GM06990 (cell line): ENCODE measurements at regions not wholly inside any gene's neighbourhood (a gene's known extent, or its start where the extent isn't known, plus 50 kb on each side); places are given as distances from the start of the nearest gene placed in this dataset.
A peak's percentile ranks its signal among the peaks of the same experiment; 100 is the strongest.

ENCODE experiments used
- DNase-seq: peaks from one replicate; pipeline ENCODE4 v3.0.0-alpha.2; 2011; ENCODE audit not compliant: insufficient read length; ENCODE audit errors: extremely low read depth
- H3K27me3 ChIP-seq: replicated peaks from 2 replicates; pipeline ENCODE4 v1.6.0; 2011; ENCODE audit warnings: low read length; ENCODE audit not compliant: control insufficient read depth, insufficient read depth
- H3K36me3 ChIP-seq: 2 replicates; pipeline ENCODE4 v1.5.1; 2011; ENCODE audit warnings: low read length; ENCODE audit not compliant: control insufficient read depth, insufficient read depth
- H3K4me3 ChIP-seq: replicated peaks from 2 replicates; pipeline ENCODE4 v1.5.1; 2011; ENCODE audit warnings: low read depth, mild to moderate bottlenecking, control low read depth, low read length
- TF ChIP-seq, protein P1 (sequence below): IDR thresholded peaks from 2 replicates; pipeline ENCODE4 v1.5.1; 2011; ENCODE audit warnings: low read length, control low read depth, mild to moderate bottlenecking, inconsistent platforms; ENCODE audit not compliant: insufficient read depth, poor library complexity, severe bottlenecking

DNA sequence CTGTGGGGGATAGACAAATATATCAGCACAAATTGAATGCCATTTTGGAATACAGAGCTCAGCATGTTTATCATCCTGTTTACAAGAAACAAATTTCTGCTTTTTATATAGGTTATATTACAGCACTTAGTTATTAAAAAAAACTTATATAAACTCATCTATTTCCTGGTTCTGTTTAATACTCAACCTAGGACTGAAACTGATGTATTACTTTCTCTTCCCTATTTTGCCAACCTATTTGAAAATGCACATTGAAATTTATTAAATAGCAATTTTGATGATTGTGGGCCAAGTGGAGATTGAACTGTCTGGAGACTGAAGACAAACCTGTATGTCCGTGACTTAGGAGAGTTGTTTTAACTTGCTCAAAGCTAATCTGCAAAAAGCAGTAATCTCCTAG is 288.3 kb upstream of the ANO3 start:
- TF ChIP-seq, protein P1, sequence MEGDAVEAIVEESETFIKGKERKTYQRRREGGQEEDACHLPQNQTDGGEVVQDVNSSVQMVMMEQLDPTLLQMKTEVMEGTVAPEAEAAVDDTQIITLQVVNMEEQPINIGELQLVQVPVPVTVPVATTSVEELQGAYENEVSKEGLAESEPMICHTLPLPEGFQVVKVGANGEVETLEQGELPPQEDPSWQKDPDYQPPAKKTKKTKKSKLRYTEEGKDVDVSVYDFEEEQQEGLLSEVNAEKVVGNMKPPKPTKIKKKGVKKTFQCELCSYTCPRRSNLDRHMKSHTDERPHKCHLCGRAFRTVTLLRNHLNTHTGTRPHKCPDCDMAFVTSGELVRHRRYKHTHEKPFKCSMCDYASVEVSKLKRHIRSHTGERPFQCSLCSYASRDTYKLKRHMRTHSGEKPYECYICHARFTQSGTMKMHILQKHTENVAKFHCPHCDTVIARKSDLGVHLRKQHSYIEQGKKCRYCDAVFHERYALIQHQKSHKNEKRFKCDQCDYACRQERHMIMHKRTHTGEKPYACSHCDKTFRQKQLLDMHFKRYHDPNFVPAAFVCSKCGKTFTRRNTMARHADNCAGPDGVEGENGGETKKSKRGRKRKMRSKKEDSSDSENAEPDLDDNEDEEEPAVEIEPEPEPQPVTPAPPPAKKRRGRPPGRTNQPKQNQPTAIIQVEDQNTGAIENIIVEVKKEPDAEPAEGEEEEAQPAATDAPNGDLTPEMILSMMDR: no peak
- Histone ChIP-seq H3K4me3 (no peak overlapping the region), H3K27me3 (no peaks in the 10 kb centered on the region), H3K36me3 (no peaks in the 10 kb centered on the region)
- peak; percentile 16 for DNase-seq

DNA sequence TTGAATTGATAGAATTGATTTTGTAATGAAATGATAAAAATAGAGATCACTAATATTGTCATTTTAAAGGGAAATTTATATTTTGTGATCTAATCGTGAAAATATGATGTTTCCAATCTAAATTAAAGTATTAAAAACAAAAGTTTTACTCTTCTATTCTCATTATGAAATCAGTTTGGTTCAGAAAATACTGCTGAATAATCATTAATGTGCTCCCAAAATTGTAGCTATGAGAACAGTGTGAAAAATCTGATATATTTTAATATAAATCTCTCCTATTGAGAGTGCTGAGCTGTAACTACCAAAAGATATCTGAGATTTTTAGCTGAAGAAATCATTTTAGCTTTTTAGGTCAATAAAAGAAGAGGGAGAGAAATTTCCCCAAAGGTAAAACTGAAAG is 287.5 kb upstream of the ANO3 start:
- Histone ChIP-seq H3K4me3 (no peak overlapping the region), H3K36me3 (no peaks in the 10 kb centered on the region)
- TF ChIP-seq, protein P1: no peak

DNA sequence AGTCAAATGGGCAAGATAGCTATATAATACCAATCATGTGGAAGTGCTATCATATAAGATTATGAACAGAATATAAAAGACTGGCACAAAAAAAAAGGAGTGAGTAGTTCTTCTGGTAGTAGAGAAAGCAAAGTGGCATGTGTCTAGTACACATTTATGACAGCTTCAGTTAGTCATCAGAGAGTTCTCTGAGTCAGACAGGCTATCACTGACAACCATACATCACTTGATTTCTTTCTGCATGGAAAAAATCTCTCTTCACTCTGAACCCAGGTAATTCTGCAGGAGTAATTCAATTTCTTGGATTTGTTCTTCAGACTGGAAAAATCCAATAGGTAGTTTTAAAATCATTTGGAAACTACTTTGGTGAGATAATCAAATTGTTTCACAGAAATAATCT is 286.8 kb upstream of the ANO3 start:
- DNase-seq: no peak
- TF ChIP-seq, protein P1: no peak
- no peaks in the 10 kb centered on the region for H3K36me3 ChIP-seq

More for the DNA sequence above, 287.5 kb upstream of the ANO3 start:
- no peak for DNase-seq
- no peaks in the 10 kb centered on the region for H3K27me3 ChIP-seq

DNA sequence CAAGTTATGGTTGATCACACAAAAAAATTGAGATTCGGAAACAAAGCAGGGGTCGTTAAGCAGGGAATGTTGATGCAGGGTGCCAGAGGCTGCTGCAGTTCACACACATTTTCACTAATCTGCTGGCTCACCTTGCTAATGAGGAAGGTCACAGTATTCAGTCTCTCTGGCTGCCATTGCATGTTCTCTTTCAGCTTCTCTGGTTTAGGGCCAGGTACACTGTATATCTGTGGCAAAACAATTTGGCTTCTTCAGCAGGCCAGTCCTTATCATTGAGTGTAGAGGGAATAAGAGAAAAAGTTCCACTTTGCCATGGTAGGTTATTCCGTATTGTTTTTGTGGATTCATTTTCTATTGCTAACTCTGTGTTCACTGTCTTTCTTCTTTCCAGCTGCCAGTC is 283.7 kb upstream of the ANO3 start:
- H3K27me3 ChIP-seq: no peaks in the 10 kb centered on the region
- no peak for DNase-seq
- no peak overlapping the region for H3K4me3 ChIP-seq
- TF ChIP-seq, protein P1: no peak
- no peaks in the 10 kb centered on the region for H3K36me3 ChIP-seq

More for the DNA sequence above, 286.8 kb upstream of the ANO3 start:
- Histone ChIP-seq H3K4me3 (no peak overlapping the region), H3K27me3 (no peaks in the 10 kb centered on the region)

DNA sequence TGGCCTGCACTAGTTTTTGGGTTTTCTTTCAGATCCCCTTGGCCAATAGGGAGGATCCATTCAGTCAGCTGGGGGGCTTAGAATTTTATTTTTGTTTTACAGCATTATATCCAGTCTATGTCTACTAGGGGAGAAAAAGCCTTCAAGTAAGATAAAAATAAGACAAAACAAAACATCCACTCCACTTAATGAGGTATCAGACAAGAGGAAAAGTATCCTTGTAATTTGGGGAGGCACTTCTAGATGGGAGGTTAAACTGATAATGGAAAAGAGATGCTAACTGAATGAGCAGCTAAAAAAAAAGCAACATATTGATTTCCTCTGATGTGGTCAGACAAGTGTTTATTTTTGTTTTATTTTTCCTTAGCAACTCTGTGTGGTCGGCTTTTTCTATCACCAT is 278.0 kb upstream of the ANO3 start:
- Histone ChIP-seq H3K4me3 (no peak overlapping the region), H3K36me3 (no peaks in the 10 kb centered on the region), H3K27me3 (no peaks in the 10 kb centered on the region)
- TF ChIP-seq, protein P1: no peak
- DNase-seq: no peak

DNA sequence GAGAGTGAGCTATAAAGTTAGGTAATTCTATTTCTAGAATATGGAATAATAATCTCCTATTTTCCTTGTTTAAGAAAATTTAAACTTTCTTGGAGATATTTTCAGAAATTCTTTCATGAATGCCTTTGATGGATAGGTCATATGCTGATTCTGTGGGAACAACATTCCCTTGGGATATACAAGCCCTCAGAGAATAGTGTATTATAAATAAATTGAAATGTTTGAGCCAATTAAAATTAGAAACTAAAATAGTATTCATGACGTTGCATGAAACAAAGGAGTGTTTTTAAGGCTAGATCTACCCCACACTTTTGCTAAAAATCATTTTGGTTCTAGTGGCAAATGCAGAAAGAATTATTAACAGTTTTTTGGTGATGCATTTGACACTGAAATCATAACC is 269.3 kb upstream of the ANO3 start:
- no peak for DNase-seq
- Histone ChIP-seq H3K36me3 (no peaks in the 10 kb centered on the region), H3K4me3 (no peak overlapping the region), H3K27me3 (no peaks in the 10 kb centered on the region)
- TF ChIP-seq, protein P1: no peak
